Panc1 (cell line): ENCODE measurements at regions not wholly inside any gene's neighbourhood (a gene's known extent, or its start where the extent isn't known, plus 50 kb on each side); places are given as distances from the start of the nearest gene placed in this dataset.

Experiments
- ATAC-seq: fragments of 200-7000 bp; cut with Tn5 transposase; 2 replicates; pipeline ENCODE4 v1.9.1; 2020; ENCODE audit warnings: mild to moderate bottlenecking, moderate library complexity
- BruUV-seq: library from RNA; stranded (reverse); fragments of 400-500 nt; replicated peaks from 2 replicates; lab custom pipeline; 2021; lab: Mats Ljungman, UMichigan
- CTCF ChIA-PET: fragments of 300-600 bp; sonication (Branson Sonifier 250); formaldehyde crosslinking; loops from one replicate; lab custom pipeline; 2022; ENCODE audit warnings: antibody characterized with exemption; lab: Charles Lee
- POLR2A ChIA-PET: fragments of 300-600 bp; sonication (Branson Sonifier 250); formaldehyde crosslinking; loops from one replicate; lab custom pipeline; 2022; ENCODE audit warnings: antibody characterized with exemption; lab: Charles Lee
- DNase-seq: peaks from one replicate; pipeline ENCODE4 v3.0.0-alpha.2; 2010; ENCODE audit warnings: low read depth, low spot score
- H3K27ac ChIP-seq: 2 replicates; pipeline ENCODE4 v1.5.1; 2011; ENCODE audit warnings: mild to moderate bottlenecking, low read length, inconsistent platforms
- H3K27me3 ChIP-seq: fragments of 200-500 bp; sonication (Bioruptor generic); 2 replicates; pipeline ENCODE4 v1.6.0; 2014; ENCODE audit warnings: low read length, inconsistent platforms; ENCODE audit not compliant: control insufficient read depth, insufficient read depth
- H3K36me3 ChIP-seq: fragments of 200-500 bp; sonication (Bioruptor generic); 2 replicates; pipeline ENCODE4 v1.5.1; 2014; ENCODE audit warnings: inconsistent platforms, mild to moderate bottlenecking, low read length, moderate library complexity; ENCODE audit not compliant: control insufficient read depth, insufficient read depth
- H3K4me1 ChIP-seq: 2 replicates; pipeline ENCODE4 v1.5.1; 2011; ENCODE audit warnings: inconsistent platforms, mild to moderate bottlenecking, low read length, moderate library complexity; ENCODE audit not compliant: control insufficient read depth, insufficient read depth
- H3K4me3 ChIP-seq, 2 experiments: 2 replicates each; pipeline ENCODE4 v1.5.1; 2011 to 2012; ENCODE audit warnings: low read depth in 2 of 2, low read length in 2 of 2, mild to moderate bottlenecking in 2 of 2, inconsistent platforms in 1 of 2, moderate library complexity in 1 of 2
- H3K9me3 ChIP-seq: fragments of 200-500 bp; sonication (Bioruptor generic); 2 replicates; pipeline ENCODE4 v1.5.1; 2014; ENCODE audit warnings: low read depth, mild to moderate bottlenecking, inconsistent platforms, low read length, moderate library complexity; ENCODE audit not compliant: control insufficient read depth, insufficient read depth
- POLR2AphosphoS5 ChIP-seq: IDR thresholded peaks from 2 replicates; pipeline ENCODE4 v1.6.1; 2012; ENCODE audit warnings: mild to moderate bottlenecking, low read depth, low read length, moderate library complexity
- SIN3A ChIP-seq: IDR thresholded peaks from 2 replicates; pipeline ENCODE4 v1.6.1; 2012; ENCODE audit warnings: low read depth, mild to moderate bottlenecking, low read length, moderate library complexity, borderline replicate concordance; ENCODE audit not compliant: insufficient read depth
- TCF7L2 ChIP-seq: IDR thresholded peaks from 2 replicates; pipeline ENCODE4 v1.6.1; 2011; ENCODE audit warnings: mild to moderate bottlenecking, low read depth, low read length, inconsistent platforms
- in situ Hi-C: cut with HindIII; loops from 2 replicates; pipeline ENCODE4 v1.10.0; 2016; ENCODE audit warnings: low sequenced_read_pairs, low pct_unique_long_range_greater_than_20kb
- intact Hi-C: fragments of 100-400 bp; cut with micrococcal nuclease; formaldehyde crosslinking; loops from one replicate; pipeline ENCODE4 v1.10.0; 2022; ENCODE audit not compliant: unreplicated experiment
- TF ChIP-seq, protein P1 (sequence below): fragments of 450-650 bp; IDR thresholded peaks from 2 replicates; pipeline ENCODE4 v1.5.1; 2017; ENCODE audit warnings: mild to moderate bottlenecking
- TF ChIP-seq, protein P2 (sequence below), 2 experiments: IDR thresholded peaks; 2 replicates each; pipeline ENCODE4 v1.6.1; 2011 to 2012; ENCODE audit warnings: low read depth in 2 of 2, control low read depth in 1 of 2, low read length in 1 of 2, mild to moderate bottlenecking in 1 of 2, moderate library complexity in 1 of 2; ENCODE audit not compliant: insufficient read depth in 1 of 2

DNA sequence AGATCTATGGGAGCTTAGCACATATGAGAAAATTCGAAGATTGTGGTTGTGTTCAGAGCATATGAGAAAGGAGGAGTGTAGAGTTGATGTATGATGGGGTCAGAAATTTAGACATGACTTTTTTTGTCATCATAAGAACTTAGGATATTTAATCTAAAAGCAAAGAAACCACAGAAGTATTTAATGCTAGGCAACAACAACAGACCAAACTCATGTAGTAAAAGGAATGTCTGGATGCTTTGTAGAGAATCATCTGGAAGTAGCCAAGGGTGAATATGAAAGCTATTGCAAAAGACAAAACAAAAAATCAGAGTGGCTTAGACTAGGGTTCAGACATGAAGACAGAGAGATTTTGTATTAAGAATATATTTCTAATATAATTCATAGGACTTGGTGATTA is 190.3 kb downstream of the SLITRK1 start:
- BruUV-seq, result no TSS peak
- POLR2A ChIA-PET, result no interaction called here
- in situ Hi-C loops, result no loop called here
- intact Hi-C loops, result no loop called here
- H3K36me3 ChIP-seq, result no peaks in the 10 kb centered on the region
- H3K4me1 ChIP-seq, result no peaks in the 10 kb centered on the region
- no peaks in the 10 kb centered on the region for H3K9me3 ChIP-seq
- TF ChIP-seq SIN3A, result no peak
- TF ChIP-seq, protein P1, sequence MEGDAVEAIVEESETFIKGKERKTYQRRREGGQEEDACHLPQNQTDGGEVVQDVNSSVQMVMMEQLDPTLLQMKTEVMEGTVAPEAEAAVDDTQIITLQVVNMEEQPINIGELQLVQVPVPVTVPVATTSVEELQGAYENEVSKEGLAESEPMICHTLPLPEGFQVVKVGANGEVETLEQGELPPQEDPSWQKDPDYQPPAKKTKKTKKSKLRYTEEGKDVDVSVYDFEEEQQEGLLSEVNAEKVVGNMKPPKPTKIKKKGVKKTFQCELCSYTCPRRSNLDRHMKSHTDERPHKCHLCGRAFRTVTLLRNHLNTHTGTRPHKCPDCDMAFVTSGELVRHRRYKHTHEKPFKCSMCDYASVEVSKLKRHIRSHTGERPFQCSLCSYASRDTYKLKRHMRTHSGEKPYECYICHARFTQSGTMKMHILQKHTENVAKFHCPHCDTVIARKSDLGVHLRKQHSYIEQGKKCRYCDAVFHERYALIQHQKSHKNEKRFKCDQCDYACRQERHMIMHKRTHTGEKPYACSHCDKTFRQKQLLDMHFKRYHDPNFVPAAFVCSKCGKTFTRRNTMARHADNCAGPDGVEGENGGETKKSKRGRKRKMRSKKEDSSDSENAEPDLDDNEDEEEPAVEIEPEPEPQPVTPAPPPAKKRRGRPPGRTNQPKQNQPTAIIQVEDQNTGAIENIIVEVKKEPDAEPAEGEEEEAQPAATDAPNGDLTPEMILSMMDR, result no peak
- no peak for TF ChIP-seq POLR2AphosphoS5
- no peak for TF ChIP-seq TCF7L2
- TF ChIP-seq, protein P2, sequence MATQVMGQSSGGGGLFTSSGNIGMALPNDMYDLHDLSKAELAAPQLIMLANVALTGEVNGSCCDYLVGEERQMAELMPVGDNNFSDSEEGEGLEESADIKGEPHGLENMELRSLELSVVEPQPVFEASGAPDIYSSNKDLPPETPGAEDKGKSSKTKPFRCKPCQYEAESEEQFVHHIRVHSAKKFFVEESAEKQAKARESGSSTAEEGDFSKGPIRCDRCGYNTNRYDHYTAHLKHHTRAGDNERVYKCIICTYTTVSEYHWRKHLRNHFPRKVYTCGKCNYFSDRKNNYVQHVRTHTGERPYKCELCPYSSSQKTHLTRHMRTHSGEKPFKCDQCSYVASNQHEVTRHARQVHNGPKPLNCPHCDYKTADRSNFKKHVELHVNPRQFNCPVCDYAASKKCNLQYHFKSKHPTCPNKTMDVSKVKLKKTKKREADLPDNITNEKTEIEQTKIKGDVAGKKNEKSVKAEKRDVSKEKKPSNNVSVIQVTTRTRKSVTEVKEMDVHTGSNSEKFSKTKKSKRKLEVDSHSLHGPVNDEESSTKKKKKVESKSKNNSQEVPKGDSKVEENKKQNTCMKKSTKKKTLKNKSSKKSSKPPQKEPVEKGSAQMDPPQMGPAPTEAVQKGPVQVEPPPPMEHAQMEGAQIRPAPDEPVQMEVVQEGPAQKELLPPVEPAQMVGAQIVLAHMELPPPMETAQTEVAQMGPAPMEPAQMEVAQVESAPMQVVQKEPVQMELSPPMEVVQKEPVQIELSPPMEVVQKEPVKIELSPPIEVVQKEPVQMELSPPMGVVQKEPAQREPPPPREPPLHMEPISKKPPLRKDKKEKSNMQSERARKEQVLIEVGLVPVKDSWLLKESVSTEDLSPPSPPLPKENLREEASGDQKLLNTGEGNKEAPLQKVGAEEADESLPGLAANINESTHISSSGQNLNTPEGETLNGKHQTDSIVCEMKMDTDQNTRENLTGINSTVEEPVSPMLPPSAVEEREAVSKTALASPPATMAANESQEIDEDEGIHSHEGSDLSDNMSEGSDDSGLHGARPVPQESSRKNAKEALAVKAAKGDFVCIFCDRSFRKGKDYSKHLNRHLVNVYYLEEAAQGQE (IDR thresholded peaks at IDR 0.05; ENCODE audit: insufficient read depth in 1 of 2, low read depth in 2 of 2, low read length in 1 of 2), result no peak
- H3K4me3 ChIP-seq, result no peak overlapping the region
- no peaks in the 10 kb centered on the region for H3K27me3 ChIP-seq
- CTCF ChIA-PET, result no interaction called here
- H3K27ac ChIP-seq, result no peak overlapping the region
- ATAC-seq, result no peak
- no peak for DNase-seq

GRCh38 chr13:83681547-83681946 is 200.7 kb downstream of the SLITRK1 start:
- Histone ChIP-seq H3K4me1 (no peaks in the 10 kb centered on the region), H3K9me3 (no peaks in the 10 kb centered on the region), H3K27ac (no peak overlapping the region), H3K27me3 (no peaks in the 10 kb centered on the region), H3K4me3 (no peak overlapping the region), H3K36me3 (no peaks in the 10 kb centered on the region)
- ChIA-PET POLR2A (no interaction called here), CTCF (no interaction called here)
- ATAC-seq, result no peak
- in situ Hi-C loops (no loop called here), intact Hi-C loops (no loop called here)
- no TSS peak for BruUV-seq
- no peak for TF ChIP-seq TCF7L2
- TF ChIP-seq, protein P1, result no peak
- TF ChIP-seq, protein P2 (IDR thresholded peaks at IDR 0.05; ENCODE audit: insufficient read depth in 1 of 2, low read depth in 2 of 2, low read length in 1 of 2), result no peak
- TF ChIP-seq SIN3A, result no peak
- no peak for TF ChIP-seq POLR2AphosphoS5
- no peak for DNase-seq
